ENCODE measurements at regions not wholly inside any gene's neighbourhood (a gene's known extent, or its start where the extent isn't known, plus 50 kb on each side); places are given as distances from the start of the nearest gene placed in this dataset.

- TF ChIP-seq, protein P1, sequence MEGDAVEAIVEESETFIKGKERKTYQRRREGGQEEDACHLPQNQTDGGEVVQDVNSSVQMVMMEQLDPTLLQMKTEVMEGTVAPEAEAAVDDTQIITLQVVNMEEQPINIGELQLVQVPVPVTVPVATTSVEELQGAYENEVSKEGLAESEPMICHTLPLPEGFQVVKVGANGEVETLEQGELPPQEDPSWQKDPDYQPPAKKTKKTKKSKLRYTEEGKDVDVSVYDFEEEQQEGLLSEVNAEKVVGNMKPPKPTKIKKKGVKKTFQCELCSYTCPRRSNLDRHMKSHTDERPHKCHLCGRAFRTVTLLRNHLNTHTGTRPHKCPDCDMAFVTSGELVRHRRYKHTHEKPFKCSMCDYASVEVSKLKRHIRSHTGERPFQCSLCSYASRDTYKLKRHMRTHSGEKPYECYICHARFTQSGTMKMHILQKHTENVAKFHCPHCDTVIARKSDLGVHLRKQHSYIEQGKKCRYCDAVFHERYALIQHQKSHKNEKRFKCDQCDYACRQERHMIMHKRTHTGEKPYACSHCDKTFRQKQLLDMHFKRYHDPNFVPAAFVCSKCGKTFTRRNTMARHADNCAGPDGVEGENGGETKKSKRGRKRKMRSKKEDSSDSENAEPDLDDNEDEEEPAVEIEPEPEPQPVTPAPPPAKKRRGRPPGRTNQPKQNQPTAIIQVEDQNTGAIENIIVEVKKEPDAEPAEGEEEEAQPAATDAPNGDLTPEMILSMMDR (IDR thresholded peaks at IDR 0.05) = no peak
- TF ChIP-seq POLR2A (IDR thresholded peaks at IDR 0.05) (no peak), EP300 (IDR thresholded peaks at IDR 0.05) (no peak)
These were observed 491.8 kb upstream of the GHITM start for GRCh38 chr10:83647526-83647925.
